ENCODE measurements at regions not wholly inside any gene's neighbourhood (a gene's known extent, or its start where the extent isn't known, plus 50 kb on each side); places are given as distances from the start of the nearest gene placed in this dataset.

GRCh38 chr2:204487447-204488229 lies 57.6 kb upstream of the PARD3B start:
- intact Hi-C loops (cut with DNase I) = no loop called here
- TF ChIP-seq POLR2A (IDR thresholded peaks at IDR 0.05) (no peak), CTCF (IDR thresholded peaks at IDR 0.05) (no peak)
- Histone ChIP-seq H3K36me3 (replicated peaks in 1 of 2) (no peaks in the 10 kb centered on the region), H3K27me3 (no peaks in the 10 kb centered on the region), H3K4me1 (replicated peaks in 1 of 2) (no peaks in the 10 kb centered on the region), H3K4me3 (no peak overlapping the region), H3K9me3 (replicated peaks in 1 of 3) (no peaks in the 10 kb centered on the region), H3K27ac (no peak overlapping the region)
- 70 to 76% (median 73%) methylated on average over 6 of the region's 6 CpGs for WGBS, 4 donors
- no peak for DNase-seq

DNA sequence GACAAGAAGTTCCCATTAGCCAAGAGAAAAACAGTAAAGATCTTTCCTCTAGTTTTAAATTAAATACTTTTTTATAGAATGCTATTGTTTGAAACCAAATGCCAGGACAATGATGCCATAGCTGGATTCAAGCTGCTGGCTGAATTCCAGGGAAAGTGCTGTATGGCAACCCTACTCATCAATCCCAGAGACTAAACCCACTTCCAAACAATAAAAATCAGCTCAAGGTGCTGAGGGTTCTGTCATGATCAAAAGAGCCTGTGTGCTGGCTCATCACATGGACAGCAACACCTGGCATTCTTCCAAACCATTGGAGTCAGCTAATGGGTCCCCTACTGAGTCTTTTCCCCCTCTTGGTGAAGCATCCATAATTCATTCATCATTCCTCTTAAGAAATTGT lies 53.7 kb upstream of the PARD3B start:
- DNase-seq = no peak
- intact Hi-C loops (cut with DNase I) = no loop called here

GRCh38 chr2:204492417-204492816 lies 52.9 kb upstream of the PARD3B start:
- Histone ChIP-seq H3K4me3 (no peak overlapping the region), H3K4me1 (replicated peaks in 1 of 2) (no peaks in the 10 kb centered on the region), H3K9me3 (replicated peaks in 1 of 3) (no peaks in the 10 kb centered on the region), H3K36me3 (replicated peaks in 1 of 2) (no peaks in the 10 kb centered on the region), H3K27me3 (no peaks in the 10 kb centered on the region), H3K27ac (no peak overlapping the region)
- no peak for DNase-seq
- intact Hi-C loops (cut with DNase I) = no loop called here
- WGBS, 4 donors = 84 to 94% (median 88%) methylated on average over 2 of the region's 2 CpGs
- TF ChIP-seq CTCF (IDR thresholded peaks at IDR 0.05) (no peak), POLR2A (IDR thresholded peaks at IDR 0.05) (no peak)

More for the DNA sequence above, 53.7 kb upstream of the PARD3B start:
- TF ChIP-seq CTCF (IDR thresholded peaks at IDR 0.05) (no peak), POLR2A (IDR thresholded peaks at IDR 0.05) (no peak)
- H3K27ac ChIP-seq = no peak overlapping the region
- H3K9me3 ChIP-seq (replicated peaks in 1 of 3) = no peaks in the 10 kb centered on the region
- no peaks in the 10 kb centered on the region for H3K36me3 ChIP-seq (replicated peaks in 1 of 2)
- H3K4me3 ChIP-seq = no peak overlapping the region
- no peaks in the 10 kb centered on the region for H3K4me1 ChIP-seq (replicated peaks in 1 of 2)
- H3K27me3 ChIP-seq = no peaks in the 10 kb centered on the region

GRCh38 chr2:204494681-204495080 lies 50.6 kb upstream of the PARD3B start:
- Histone ChIP-seq H3K36me3 (replicated peaks in 1 of 2) (no peaks in the 10 kb centered on the region), H3K27me3 (no peaks in the 10 kb centered on the region), H3K27ac (no peak overlapping the region), H3K4me1 (replicated peaks in 1 of 2) (no peaks in the 10 kb centered on the region), H3K4me3 (no peak overlapping the region), H3K9me3 (replicated peaks in 1 of 3) (no peaks in the 10 kb centered on the region)
- intact Hi-C loops (cut with DNase I) = no loop called here
- WGBS, 4 donors = 75 to 83% (median 79%) methylated on average over 3 of the region's 3 CpGs
- DNase-seq = no peak
- TF ChIP-seq POLR2A (IDR thresholded peaks at IDR 0.05) (no peak), CTCF (IDR thresholded peaks at IDR 0.05) (no peak)
